ENCODE measurements at regions not wholly inside any gene's neighbourhood (a gene's known extent, or its start where the extent isn't known, plus 50 kb on each side); places are given as distances from the start of the nearest gene placed in this dataset.

DNA sequence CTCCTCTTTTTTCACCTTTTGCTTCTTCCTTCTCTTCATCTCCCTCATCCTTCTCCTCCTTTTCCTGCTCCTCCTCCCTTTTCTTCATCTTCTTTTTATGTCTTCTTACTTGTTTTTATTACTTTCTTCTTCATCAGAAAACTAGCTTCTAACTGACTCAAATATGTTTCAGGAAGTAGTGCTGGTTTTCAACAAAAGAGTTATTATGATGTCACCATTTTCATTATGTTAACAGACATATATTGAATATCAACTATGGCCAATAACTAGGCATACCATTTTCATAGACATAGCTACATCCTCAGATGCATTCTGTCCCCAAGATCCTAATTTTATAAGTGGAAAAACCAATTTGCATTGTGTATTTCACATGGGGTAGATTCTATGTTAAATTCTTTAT, 252.9 kb upstream of the PAPPA start:
- DNase-seq, result no peak
- no peaks in the 10 kb centered on the region for H3K9me3 ChIP-seq
- TF ChIP-seq, protein P1, sequence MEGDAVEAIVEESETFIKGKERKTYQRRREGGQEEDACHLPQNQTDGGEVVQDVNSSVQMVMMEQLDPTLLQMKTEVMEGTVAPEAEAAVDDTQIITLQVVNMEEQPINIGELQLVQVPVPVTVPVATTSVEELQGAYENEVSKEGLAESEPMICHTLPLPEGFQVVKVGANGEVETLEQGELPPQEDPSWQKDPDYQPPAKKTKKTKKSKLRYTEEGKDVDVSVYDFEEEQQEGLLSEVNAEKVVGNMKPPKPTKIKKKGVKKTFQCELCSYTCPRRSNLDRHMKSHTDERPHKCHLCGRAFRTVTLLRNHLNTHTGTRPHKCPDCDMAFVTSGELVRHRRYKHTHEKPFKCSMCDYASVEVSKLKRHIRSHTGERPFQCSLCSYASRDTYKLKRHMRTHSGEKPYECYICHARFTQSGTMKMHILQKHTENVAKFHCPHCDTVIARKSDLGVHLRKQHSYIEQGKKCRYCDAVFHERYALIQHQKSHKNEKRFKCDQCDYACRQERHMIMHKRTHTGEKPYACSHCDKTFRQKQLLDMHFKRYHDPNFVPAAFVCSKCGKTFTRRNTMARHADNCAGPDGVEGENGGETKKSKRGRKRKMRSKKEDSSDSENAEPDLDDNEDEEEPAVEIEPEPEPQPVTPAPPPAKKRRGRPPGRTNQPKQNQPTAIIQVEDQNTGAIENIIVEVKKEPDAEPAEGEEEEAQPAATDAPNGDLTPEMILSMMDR (IDR thresholded peaks at IDR 0.05), result no peak
- TF ChIP-seq EP300 (IDR thresholded peaks at IDR 0.05) (no peak), POLR2A (IDR thresholded peaks at IDR 0.05) (no peak)
- no peaks in the 10 kb centered on the region for H3K36me3 ChIP-seq
- no peak overlapping the region for H3K27ac ChIP-seq
- H3K27me3 ChIP-seq, result no peaks in the 10 kb centered on the region
- H3K4me3 ChIP-seq, result no peak overlapping the region
- H3K4me1 ChIP-seq (ENCODE audit: insufficient read depth), result no peaks in the 10 kb centered on the region
- intact Hi-C loops (cut with DNase I), result no loop called here

DNA sequence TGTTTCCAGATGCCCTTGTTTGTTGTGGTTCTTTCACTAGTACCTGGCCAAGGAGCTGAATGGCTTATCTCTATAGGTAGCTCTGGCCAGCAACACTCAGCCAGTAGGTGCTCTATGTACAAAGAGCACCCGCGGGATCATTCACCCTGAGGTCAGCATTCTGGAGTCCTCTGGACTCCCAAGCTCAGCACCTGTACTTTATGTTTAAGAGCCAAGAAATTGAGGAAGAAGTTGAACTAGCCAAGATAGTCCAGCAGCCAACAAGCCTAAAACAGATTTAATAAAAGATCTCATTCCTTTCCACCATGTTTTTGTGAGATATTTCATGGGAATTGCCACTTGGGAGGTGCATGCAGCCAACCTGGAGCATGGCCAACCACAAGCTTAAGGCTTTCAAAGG, 242.6 kb upstream of the PAPPA start:
- H3K27ac ChIP-seq, result no peak overlapping the region
- H3K4me3 ChIP-seq, result no peak overlapping the region
- intact Hi-C loops (cut with DNase I), result no loop called here
- H3K27me3 ChIP-seq, result no peaks in the 10 kb centered on the region
- H3K36me3 ChIP-seq, result no peaks in the 10 kb centered on the region
- TF ChIP-seq POLR2A (IDR thresholded peaks at IDR 0.05) (no peak), EP300 (IDR thresholded peaks at IDR 0.05) (no peak)
- TF ChIP-seq, protein P1 (IDR thresholded peaks at IDR 0.05), result no peak
- no peaks in the 10 kb centered on the region for H3K9me3 ChIP-seq
- no peaks in the 10 kb centered on the region for H3K4me1 ChIP-seq (ENCODE audit: insufficient read depth)
- no peak for DNase-seq
- WGBS, 3 donors, result 71 to 81% (median 78%) methylated on average over 2 of the region's 2 CpGs

DNA sequence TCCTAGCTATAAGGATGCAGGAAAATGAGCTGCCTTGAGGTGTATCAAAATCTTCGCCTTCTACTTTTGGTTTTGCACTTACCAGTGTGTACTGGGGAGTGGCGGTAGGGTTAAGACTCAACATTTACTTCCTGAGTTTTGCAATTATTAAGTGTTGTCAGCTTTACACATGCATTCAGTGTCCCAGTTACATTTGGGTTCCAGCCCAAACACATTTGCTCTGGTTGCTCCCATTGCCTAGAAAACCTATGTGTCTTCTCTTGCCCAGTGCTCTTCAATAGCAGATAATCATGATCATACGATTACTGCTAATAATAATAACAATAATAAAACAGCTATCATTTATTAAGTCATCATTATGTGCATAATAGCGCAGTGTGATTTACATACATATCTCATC, 241.5 kb upstream of the PAPPA start:
- H3K4me1 ChIP-seq (ENCODE audit: insufficient read depth), result no peaks in the 10 kb centered on the region
- 77 to 89% (median 79%) methylated on average over 4 of the region's 4 CpGs for WGBS, 3 donors
- no peaks in the 10 kb centered on the region for H3K27me3 ChIP-seq
- intact Hi-C loops (cut with DNase I), result no loop called here
- no peak overlapping the region for H3K4me3 ChIP-seq
- no peak for DNase-seq
- H3K36me3 ChIP-seq, result no peaks in the 10 kb centered on the region
- TF ChIP-seq POLR2A (IDR thresholded peaks at IDR 0.05), result no peak
- TF ChIP-seq, protein P1 (IDR thresholded peaks at IDR 0.05), result no peak
- TF ChIP-seq EP300 (IDR thresholded peaks at IDR 0.05), result no peak
- no peak overlapping the region for H3K27ac ChIP-seq
- H3K9me3 ChIP-seq, result no peaks in the 10 kb centered on the region

DNA sequence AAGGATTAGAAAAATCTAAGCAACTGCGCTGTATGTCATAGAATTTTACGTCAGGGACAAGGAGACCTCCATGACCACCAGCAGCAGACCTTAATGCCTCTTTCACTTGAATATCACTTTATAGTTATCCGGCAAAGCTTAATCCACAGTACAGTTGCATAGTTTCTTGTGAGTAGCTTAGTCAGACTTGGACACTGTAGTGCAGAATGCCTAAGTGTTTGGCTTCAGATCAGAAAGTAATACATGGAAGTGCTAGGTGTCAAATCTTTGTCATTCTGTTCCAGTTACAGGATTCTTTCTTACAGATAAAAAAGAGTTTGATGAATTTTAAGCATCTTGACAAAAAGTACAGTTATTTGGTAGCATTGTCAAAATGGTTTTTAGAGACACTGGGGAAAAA, 239.9 kb upstream of the PAPPA start:
- Histone ChIP-seq H3K4me1 (ENCODE audit: insufficient read depth) (no peaks in the 10 kb centered on the region), H3K27me3 (no peaks in the 10 kb centered on the region), H3K27ac (no peak overlapping the region), H3K9me3 (no peaks in the 10 kb centered on the region), H3K4me3 (no peak overlapping the region), H3K36me3 (no peaks in the 10 kb centered on the region)
- TF ChIP-seq POLR2A (IDR thresholded peaks at IDR 0.05) (no peak), EP300 (IDR thresholded peaks at IDR 0.05) (no peak)
- TF ChIP-seq, protein P1 (IDR thresholded peaks at IDR 0.05), result no peak
- intact Hi-C loops (cut with DNase I), result no loop called here
- WGBS, 3 donors, result 65 to 73% (median 68%) methylated on average over 3 of the region's 3 CpGs
- no peak for DNase-seq

GRCh38 chr9:115914291-115914690, 239.3 kb upstream of the PAPPA start:
- 83 to 88% (median 84%) methylated on average over 5 of the region's 5 CpGs for WGBS, 3 donors
- no peak for TF ChIP-seq EP300 (IDR thresholded peaks at IDR 0.05)
- TF ChIP-seq, protein P1 (IDR thresholded peaks at IDR 0.05), result no peak
- TF ChIP-seq POLR2A (IDR thresholded peaks at IDR 0.05), result no peak
- intact Hi-C loops (cut with DNase I), result no loop called here
- Histone ChIP-seq H3K36me3 (no peaks in the 10 kb centered on the region), H3K9me3 (no peaks in the 10 kb centered on the region), H3K4me3 (no peak overlapping the region), H3K27ac (no peak overlapping the region), H3K27me3 (no peaks in the 10 kb centered on the region), H3K4me1 (ENCODE audit: insufficient read depth) (no peaks in the 10 kb centered on the region)
- no peak for DNase-seq
